Peyer's patch (tissue), 4 donors: ENCODE measurements at regions not wholly inside any gene's neighbourhood (a gene's known extent, or its start where the extent isn't known, plus 50 kb on each side); places are given as distances from the start of the nearest gene placed in this dataset.

Experiments
- DNase-seq, 3 donors: peaks; one replicate each; pipeline ENCODE4 v3.0.0-alpha.2; 2017 to 2019
- H3K27ac ChIP-seq, 4 donors: fragments of 200-600 bp; sonication (generic); one replicate each; pipeline ENCODE4 v1.5.1; 2016 to 2019
- H3K27me3 ChIP-seq, 2 donors: fragments of 200-600 bp; sonication (generic); one replicate each; pipeline ENCODE4 v1.5.1; 2019
- H3K36me3 ChIP-seq, 3 donors: fragments of 200-600 bp; sonication (generic); one replicate each; pipeline ENCODE4 v1.5.1; 2016 to 2019
- H3K4me1 ChIP-seq, 4 donors: fragments of 200-600 bp; sonication (generic); one replicate each; pipeline ENCODE4 v1.5.1; 2016 to 2019
- H3K4me3 ChIP-seq, 4 donors: fragments of 200-600 bp; sonication (generic); 1 replicate in 3 of 4; 2 replicates in 1 of 4; pipeline ENCODE4 v1.5.1; 2016 to 2019; ENCODE audit warnings: mild to moderate bottlenecking in 1 of 4
- H3K9me3 ChIP-seq, 4 donors: fragments of 200-600 bp; sonication (generic); one replicate each; pipeline ENCODE4 v1.5.1; 2016 to 2019; ENCODE audit warnings: mild to moderate bottlenecking in 1 of 4
- POLR2A ChIP-seq, 2 donors: fragments of 450-650 bp; IDR thresholded peaks; one replicate each; pipeline ENCODE4 v1.5.1; 2017; ENCODE audit warnings: antibody characterized with exemption in 2 of 2, mild to moderate bottlenecking in 2 of 2, moderate library complexity in 2 of 2
- TF ChIP-seq, protein P1 (sequence below), 6 experiments: fragments of 450-650 bp in 4 of 6; fragments of 200-600 bp in 2 of 6; sonication (generic) in 1 of 6; IDR thresholded peaks; one replicate each; pipeline ENCODE4 v1.5.1; 2017 to 2019; ENCODE audit warnings: antibody characterized with exemption in 6 of 6, mild to moderate bottlenecking in 3 of 6, moderate library complexity in 1 of 6

DNA sequence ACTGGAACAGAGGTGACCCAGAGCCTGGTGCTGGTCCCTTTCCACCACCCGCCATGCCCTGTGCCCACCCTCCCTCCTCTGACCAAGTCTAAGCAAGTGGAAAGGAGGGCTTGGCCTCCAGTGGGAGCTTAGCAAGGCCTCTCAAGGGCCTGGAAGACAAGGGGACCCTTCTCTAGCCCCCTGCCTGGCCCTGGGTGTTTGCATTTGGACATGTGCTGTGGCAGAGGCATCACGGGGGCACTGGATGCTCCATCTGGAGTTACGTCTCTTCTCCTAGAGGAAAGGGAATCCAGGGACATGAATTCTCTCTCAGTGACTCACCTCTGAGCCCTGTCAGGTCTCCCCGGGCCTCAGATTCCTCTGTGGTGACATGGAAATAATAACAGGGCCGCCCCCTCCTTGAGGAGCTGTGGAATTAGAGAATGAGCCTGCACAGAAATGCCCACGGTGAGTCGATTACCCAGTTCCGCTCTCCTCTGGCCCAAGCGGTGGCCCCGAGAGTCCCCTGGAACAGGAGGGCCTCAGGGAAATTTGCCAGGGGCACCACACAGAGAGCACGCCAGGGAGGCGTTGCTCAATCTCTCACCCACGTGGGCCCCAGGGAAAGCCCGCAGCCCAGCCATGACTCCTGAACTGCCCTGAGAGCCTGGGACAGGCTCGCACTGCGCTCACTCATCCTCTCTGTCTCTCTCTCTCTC lies 189.6 kb downstream of the BCOR start:
- no peaks in the 10 kb centered on the region for H3K9me3 ChIP-seq
- H3K4me3 ChIP-seq, result no peak overlapping the region
- DNase-seq, result no peak
- TF ChIP-seq POLR2A (IDR thresholded peaks at IDR 0.05), result no peak
- TF ChIP-seq, protein P1, sequence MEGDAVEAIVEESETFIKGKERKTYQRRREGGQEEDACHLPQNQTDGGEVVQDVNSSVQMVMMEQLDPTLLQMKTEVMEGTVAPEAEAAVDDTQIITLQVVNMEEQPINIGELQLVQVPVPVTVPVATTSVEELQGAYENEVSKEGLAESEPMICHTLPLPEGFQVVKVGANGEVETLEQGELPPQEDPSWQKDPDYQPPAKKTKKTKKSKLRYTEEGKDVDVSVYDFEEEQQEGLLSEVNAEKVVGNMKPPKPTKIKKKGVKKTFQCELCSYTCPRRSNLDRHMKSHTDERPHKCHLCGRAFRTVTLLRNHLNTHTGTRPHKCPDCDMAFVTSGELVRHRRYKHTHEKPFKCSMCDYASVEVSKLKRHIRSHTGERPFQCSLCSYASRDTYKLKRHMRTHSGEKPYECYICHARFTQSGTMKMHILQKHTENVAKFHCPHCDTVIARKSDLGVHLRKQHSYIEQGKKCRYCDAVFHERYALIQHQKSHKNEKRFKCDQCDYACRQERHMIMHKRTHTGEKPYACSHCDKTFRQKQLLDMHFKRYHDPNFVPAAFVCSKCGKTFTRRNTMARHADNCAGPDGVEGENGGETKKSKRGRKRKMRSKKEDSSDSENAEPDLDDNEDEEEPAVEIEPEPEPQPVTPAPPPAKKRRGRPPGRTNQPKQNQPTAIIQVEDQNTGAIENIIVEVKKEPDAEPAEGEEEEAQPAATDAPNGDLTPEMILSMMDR (IDR thresholded peaks at IDR 0.05), result no peak
- H3K36me3 ChIP-seq, result no peaks in the 10 kb centered on the region
- H3K27me3 ChIP-seq, result no peaks in the 10 kb centered on the region
- peaks cover 0 to 9% (median 0%) of the 10 kb centered on the region in 4 donors for H3K4me1 ChIP-seq
- no peak overlapping the region for H3K27ac ChIP-seq

DNA sequence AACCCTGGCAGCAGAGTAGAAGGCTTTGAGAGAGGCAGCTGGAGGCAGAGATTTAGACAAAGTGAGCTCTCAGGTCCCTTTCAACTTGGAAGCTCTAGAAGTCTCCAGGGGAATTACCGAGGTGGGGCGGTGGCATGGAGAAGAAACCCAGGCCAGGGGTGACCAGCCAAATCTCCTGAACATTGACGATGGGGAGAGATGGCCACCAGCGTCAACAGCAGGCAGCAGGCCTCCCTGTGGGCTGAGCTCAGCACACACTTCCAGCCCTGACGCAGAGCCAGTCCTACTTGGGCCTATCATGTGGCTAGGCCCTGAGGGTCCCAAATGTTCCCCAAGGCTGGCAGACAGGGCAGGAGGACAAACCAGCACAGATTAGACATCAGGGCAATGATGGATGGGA lies 187.8 kb downstream of the BCOR start:
- no peaks in the 10 kb centered on the region for H3K9me3 ChIP-seq
- no peak for DNase-seq
- no peaks in the 10 kb centered on the region for H3K27me3 ChIP-seq
- no peak overlapping the region for H3K4me3 ChIP-seq
- TF ChIP-seq, protein P1 (IDR thresholded peaks at IDR 0.05), result no peak
- no peak for TF ChIP-seq POLR2A (IDR thresholded peaks at IDR 0.05)
- H3K27ac ChIP-seq, result no peak overlapping the region
- H3K36me3 ChIP-seq, result no peaks in the 10 kb centered on the region
- H3K4me1 ChIP-seq, result peaks cover 0 to 9% (median 0%) of the 10 kb centered on the region in 4 donors

DNA sequence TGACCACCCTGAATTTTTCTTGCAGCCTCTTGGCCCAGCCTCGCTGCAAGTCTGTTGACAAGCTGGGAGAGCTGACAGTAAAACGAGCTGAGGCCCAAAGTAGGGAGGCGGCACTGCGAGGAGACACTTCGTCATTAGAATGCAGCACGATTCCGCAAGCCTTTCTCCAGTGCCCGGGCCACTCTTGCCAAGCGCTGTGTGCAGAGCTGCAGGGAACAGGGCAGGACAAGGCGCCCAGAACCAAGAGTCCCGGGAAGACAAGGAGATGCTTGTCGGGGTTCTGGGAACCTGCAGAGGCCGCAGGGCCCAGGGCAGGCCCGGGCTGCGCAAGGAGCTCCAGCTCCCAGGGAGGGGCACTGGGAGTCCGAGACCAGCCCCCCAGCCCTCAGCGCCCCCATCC lies 187.1 kb downstream of the BCOR start:
- no peaks in the 10 kb centered on the region for H3K9me3 ChIP-seq
- DNase-seq, result no peak
- no peak overlapping the region for H3K4me3 ChIP-seq
- no peak overlapping the region for H3K27ac ChIP-seq
- TF ChIP-seq, protein P1 (IDR thresholded peaks at IDR 0.05), result no peak
- no peak for TF ChIP-seq POLR2A (IDR thresholded peaks at IDR 0.05)
- no peaks in the 10 kb centered on the region for H3K27me3 ChIP-seq
- H3K36me3 ChIP-seq, result no peaks in the 10 kb centered on the region
- peaks cover 0 to 2% (median 0%) of the 10 kb centered on the region in 4 donors for H3K4me1 ChIP-seq

DNA sequence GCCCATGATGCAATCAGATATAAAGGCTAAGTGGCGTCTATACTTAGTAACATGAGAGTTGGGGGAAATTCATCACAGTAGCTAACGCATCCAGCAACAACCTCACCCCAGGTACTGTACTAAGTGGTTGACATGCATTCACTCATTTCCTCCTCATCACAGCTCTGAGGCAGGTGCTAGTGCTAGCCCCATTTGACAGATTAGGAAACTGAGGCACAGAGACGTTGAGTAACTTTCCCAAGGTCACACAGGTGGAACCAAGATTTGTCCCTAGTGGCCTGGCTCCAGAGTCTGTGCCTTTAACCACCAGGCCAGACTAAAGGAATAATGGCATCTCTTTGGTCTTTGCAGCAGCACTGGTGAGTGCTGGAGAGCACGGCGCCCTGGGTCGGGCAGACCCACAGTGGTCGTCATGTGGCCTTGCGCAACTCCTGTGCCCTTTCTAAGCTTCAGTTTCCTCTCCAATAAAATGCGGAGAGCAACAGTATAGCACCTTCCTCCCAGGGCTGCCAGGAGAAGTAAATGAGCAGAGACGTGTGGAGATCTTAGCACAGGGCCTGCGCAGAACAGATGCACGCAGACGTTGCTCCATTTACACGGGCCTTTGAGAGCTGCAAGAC lies 186.4 kb downstream of the BCOR start:
- H3K36me3 ChIP-seq, result no peaks in the 10 kb centered on the region
- DNase-seq, result no peak

DNA sequence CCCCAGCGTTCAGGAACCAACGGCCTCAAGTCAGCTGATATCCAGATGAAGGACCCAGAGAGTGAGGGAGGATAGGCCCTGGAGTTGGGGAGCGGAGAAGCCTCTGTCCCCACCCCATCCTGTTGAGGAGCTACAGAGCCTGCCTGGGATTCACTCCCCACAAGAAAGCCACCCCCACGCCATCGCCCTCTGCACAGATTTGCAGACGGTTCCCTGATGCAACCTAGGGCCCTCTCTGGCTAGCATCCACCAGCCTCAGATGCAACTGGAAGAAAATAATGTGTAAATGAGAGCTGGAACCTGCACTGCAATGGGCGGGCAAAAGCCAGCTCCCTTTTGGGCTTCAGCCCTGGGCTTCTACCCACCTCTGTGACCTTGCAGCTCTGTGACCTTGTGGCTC lies 185.6 kb downstream of the BCOR start:
- Histone ChIP-seq H3K9me3 (no peaks in the 10 kb centered on the region), H3K27ac (no peak overlapping the region), H3K4me3 (no peak overlapping the region), H3K27me3 (no peaks in the 10 kb centered on the region), H3K4me1 (no peaks in the 10 kb centered on the region), H3K36me3 (no peaks in the 10 kb centered on the region)
- TF ChIP-seq, protein P1 (IDR thresholded peaks at IDR 0.05), result no peak
- TF ChIP-seq POLR2A (IDR thresholded peaks at IDR 0.05), result no peak
- DNase-seq, result no peak

More for the DNA sequence above, 186.4 kb downstream of the BCOR start:
- H3K9me3 ChIP-seq, result no peaks in the 10 kb centered on the region
- H3K27me3 ChIP-seq, result no peaks in the 10 kb centered on the region
- H3K4me3 ChIP-seq, result no peak overlapping the region
- TF ChIP-seq, protein P1 (IDR thresholded peaks at IDR 0.05), result no peak
- no peak for TF ChIP-seq POLR2A (IDR thresholded peaks at IDR 0.05)
- no peak overlapping the region for H3K27ac ChIP-seq
- H3K4me1 ChIP-seq, result no peaks in the 10 kb centered on the region
